ENCODE measurements at regions not wholly inside any gene's neighbourhood (a gene's known extent, or its start where the extent isn't known, plus 50 kb on each side); places are given as distances from the start of the nearest gene placed in this dataset.
"Not testable (repeated sequence)": the region's sequence is repeated elsewhere in the genome, so short reads cannot be mapped to it uniquely, and the experiment has no call there.

- intact Hi-C loops (cut with DNase I): no loop called here
- no peak for DNase-seq
- 30 to 45% (median 43%) methylated on average over 1 of the region's 1 CpG for WGBS, 4 donors
- no peaks in the 10 kb centered on the region for H3K4me1 ChIP-seq
- peaks cover 0 to 8% (median 0%) of the 10 kb centered on the region in 12 donors for H3K9me3 ChIP-seq
- no peak overlapping the region for H3K27ac ChIP-seq
- no peak for ATAC-seq
- TF ChIP-seq CTCF (IDR thresholded peaks at IDR 0.05) (no peak), POLR2A (IDR thresholded peaks at IDR 0.05) (no peak)
- no peak overlapping the region for H3K4me3 ChIP-seq
- H3K27me3 ChIP-seq: peaks cover 0 to 13% (median 0%) of the 10 kb centered on the region in 9 donors
- H3K36me3 ChIP-seq: no peaks in the 10 kb centered on the region
These were observed 113.0 kb upstream of the KIF2A start for GRCh38 chr5:62192958-62193357.

- not testable (repeated sequence) for H3K36me3 ChIP-seq, H3K4me1 ChIP-seq
These were observed 109.5 kb upstream of the KIF2A start for GRCh38 chr5:62196532-62196931.

GRCh38 chr5:62197697-62198096 lies 108.3 kb upstream of the KIF2A start:
- intact Hi-C loops (cut with DNase I): no loop called here
- Histone ChIP-seq H3K36me3 (no peaks in the 10 kb centered on the region), H3K9me3 (peaks cover 0 to 7% (median 0%) of the 10 kb centered on the region in 12 donors), H3K4me3 (no peak overlapping the region), H3K4me1 (no peaks in the 10 kb centered on the region), H3K27me3 (peaks cover 0 to 13% (median 0%) of the 10 kb centered on the region in 9 donors), H3K27ac (no peak overlapping the region)
- TF ChIP-seq POLR2A (IDR thresholded peaks at IDR 0.05): no peak
- TF ChIP-seq CTCF (IDR thresholded peaks at IDR 0.05): no peak
- DNase-seq (no peak), ATAC-seq (no peak)
- 73 to 92% (median 82%) methylated on average over 2 of the region's 2 CpGs for WGBS, 4 donors

More at GRCh38 chr5:62196532-62196931, 109.5 kb upstream of the KIF2A start:
- H3K4me3 ChIP-seq; H3K27ac ChIP-seq; H3K9me3 ChIP-seq; intact Hi-C loops (cut with DNase I); ATAC-seq; DNase-seq: not testable (repeated sequence)
- H3K27me3 ChIP-seq: peaks cover 0 to 13% (median 0%) of the 10 kb centered on the region in 9 donors
- 43 to 53% (median 49%) methylated on average over 5 of the region's 5 CpGs for WGBS, 4 donors

GRCh38 chr5:62198421-62198820 lies 107.6 kb upstream of the KIF2A start:
- Histone ChIP-seq H3K27me3 (peaks cover 0 to 13% (median 0%) of the 10 kb centered on the region in 9 donors), H3K4me3 (no peak overlapping the region), H3K36me3 (no peaks in the 10 kb centered on the region), H3K4me1 (no peaks in the 10 kb centered on the region), H3K9me3 (peaks cover 0 to 2% (median 0%) of the 10 kb centered on the region in 12 donors), H3K27ac (no peak overlapping the region)
- no peak for ATAC-seq
- 54 to 73% (median 66%) methylated on average over 2 of the region's 2 CpGs for WGBS, 4 donors
- no peak for DNase-seq
- intact Hi-C loops (cut with DNase I): no loop called here
- TF ChIP-seq POLR2A (IDR thresholded peaks at IDR 0.05): no peak
- no peak for TF ChIP-seq CTCF (IDR thresholded peaks at IDR 0.05)
